K562 (cell line): ENCODE measurements at regions not wholly inside any gene's neighbourhood (a gene's known extent, or its start where the extent isn't known, plus 50 kb on each side); places are given as distances from the start of the nearest gene placed in this dataset.

Experiments used
- ARHGAP35 ChIP-seq: fragments of 450-650 bp; IDR thresholded peaks from 2 replicates; pipeline ENCODE4 v1.6.1; 2018; ENCODE audit not compliant: partially characterized antibody
- ATF2 ChIP-seq: sonication (generic); formaldehyde crosslinking; IDR thresholded peaks from 2 replicates; pipeline ENCODE4 v1.8.1; 2022; ENCODE audit warnings: missing genetic modification reagents
- BCL6 ChIP-seq: fragments of 250-450 bp; sonication (Bioruptor Pico); IDR thresholded peaks from 2 replicates; pipeline ENCODE4 v1.4.0; 2020
- CBFA2T2 ChIP-seq: fragments of 450-650 bp; conservative IDR thresholded peaks from 2 replicates; pipeline ENCODE4 v1.6.1; 2017; ENCODE audit warnings: mild to moderate bottlenecking
- CREBBP ChIP-seq: IDR thresholded peaks from one replicate; pipeline ENCODE4 v1.6.1; 2012; ENCODE audit warnings: low read depth, mild to moderate bottlenecking, control low read depth, inconsistent platforms, low read length
- DACH1 ChIP-seq: fragments of 450-650 bp; IDR thresholded peaks from 2 replicates; pipeline ENCODE4 v1.6.1; 2018; ENCODE audit not compliant: partially characterized antibody
- EGR1 ChIP-seq: fragments of 450-650 bp; conservative IDR thresholded peaks from 2 replicates; pipeline ENCODE4 v1.6.1; 2017; ENCODE audit warnings: mild to moderate bottlenecking
- GTF2E2 ChIP-seq: fragments of 200-800 bp; sonication (Bioruptor generic); IDR thresholded peaks from 2 replicates; pipeline ENCODE4 v1.6.1; 2016; ENCODE audit warnings: missing genetic modification characterization, missing compliant biosample characterization
- HMG20A ChIP-seq: fragments of 450-650 bp; formaldehyde crosslinking; conservative IDR thresholded peaks from 2 replicates; pipeline ENCODE4 v1.4.0; 2020; ENCODE audit warnings: mild to moderate bottlenecking, mixed read lengths
- MYNN ChIP-seq, 2 experiments: sonication (generic); formaldehyde crosslinking in 1 of 2; IDR thresholded peaks; 2 replicates each; pipeline versions ENCODE4 v1.5.0 to v1.6.1; 2016 to 2020; ENCODE audit warnings: antibody characterized with exemption in 1 of 2, missing genetic modification reagents in 1 of 2
- NCOA2 ChIP-seq, 2 experiments: fragments of 450-650 bp; IDR thresholded peaks; 2 replicates each; pipeline ENCODE4 v1.6.1; 2018; ENCODE audit warnings: mild to moderate bottlenecking in 2 of 2, moderate library complexity in 1 of 2; ENCODE audit not compliant: partially characterized antibody in 2 of 2
- NR2C2 ChIP-seq, 2 experiments: fragments of 200-800 bp in 1 of 2; sonication (Bioruptor generic) in 1 of 2; sonication (generic) in 1 of 2; formaldehyde crosslinking in 1 of 2; IDR thresholded peaks; 2 replicates each; pipeline versions ENCODE4 v1.6.1 to v1.8.0; 2016 to 2022; ENCODE audit warnings: mild to moderate bottlenecking in 1 of 2, missing compliant biosample characterization in 1 of 2, missing genetic modification characterization in 1 of 2, missing genetic modification reagents in 1 of 2
- PTBP1 ChIP-seq: fragments of 200-400 bp; formaldehyde crosslinking; IDR thresholded peaks from 2 replicates; pipeline ENCODE4 v1.6.1; 2017; ENCODE audit warnings: low read depth, low read length
- SMAD3 ChIP-seq: fragments of 450-650 bp; formaldehyde crosslinking; conservative IDR thresholded peaks from 2 replicates; pipeline ENCODE4 v1.4.0; 2020; ENCODE audit warnings: mild to moderate bottlenecking
- SMARCC2 ChIP-seq: fragments of 450-650 bp; IDR thresholded peaks from 2 replicates; pipeline ENCODE4 v1.6.1; 2017; ENCODE audit warnings: antibody characterized with exemption, moderate library complexity, mild to moderate bottlenecking, low read depth
- TBL1XR1 ChIP-seq, 2 experiments: IDR thresholded peaks; 2 replicates each; pipeline ENCODE4 v1.6.1; 2012; ENCODE audit warnings: improper control_type of control experiment in 2 of 2, low read length in 2 of 2, mild to moderate bottlenecking in 1 of 2
- TSC22D4 ChIP-seq: fragments of 450-650 bp; IDR thresholded peaks from 2 replicates; pipeline ENCODE4 v1.6.1; 2016; ENCODE audit warnings: missing genetic modification characterization, missing biosample characterization, control low read depth
- ZNF121 ChIP-seq: sonication (generic); formaldehyde crosslinking; conservative IDR thresholded peaks from 2 replicates; pipeline ENCODE4 v1.8.0; 2022; ENCODE audit warnings: missing genetic modification reagents
- ZNF444 ChIP-seq: fragments of 250-450 bp; sonication (Bioruptor Pico); IDR thresholded peaks from 2 replicates; pipeline ENCODE4 v1.4.0; 2020; ENCODE audit warnings: mild to moderate bottlenecking, moderate library complexity
- ZNF778 ChIP-seq: fragments of 450-650 bp; formaldehyde crosslinking; IDR thresholded peaks from 2 replicates; pipeline ENCODE4 v1.4.0; 2020; ENCODE audit warnings: mild to moderate bottlenecking, moderate library complexity
- ZNF780A ChIP-seq: fragments of 250-450 bp; sonication (Bioruptor Pico); IDR thresholded peaks from 2 replicates; pipeline ENCODE4 v1.5.0; 2021; ENCODE audit warnings: mild to moderate bottlenecking
- TF ChIP-seq, protein P1 (sequence below): fragments of 250-450 bp; sonication (Bioruptor Pico); IDR thresholded peaks from 2 replicates; pipeline ENCODE4 v1.8.0; 2021; ENCODE audit warnings: mild to moderate bottlenecking, moderate library complexity
- TF ChIP-seq, protein P2 (sequence below): fragments of 450-650 bp; formaldehyde crosslinking; IDR thresholded peaks from 2 replicates; pipeline ENCODE4 v1.4.0; 2022; ENCODE audit warnings: mild to moderate bottlenecking, moderate library complexity
- TF ChIP-seq, protein P3 (sequence below): sonication (generic); formaldehyde crosslinking; IDR thresholded peaks from 2 replicates; pipeline ENCODE4 v1.9.0; 2022; ENCODE audit warnings: mild to moderate bottlenecking, missing genetic modification reagents
- TF ChIP-seq, protein P4 (sequence below): sonication (generic); formaldehyde crosslinking; IDR thresholded peaks from 2 replicates; pipeline ENCODE4 v1.8.0; 2022; ENCODE audit warnings: mild to moderate bottlenecking, low read depth, missing genetic modification reagents

DNA sequence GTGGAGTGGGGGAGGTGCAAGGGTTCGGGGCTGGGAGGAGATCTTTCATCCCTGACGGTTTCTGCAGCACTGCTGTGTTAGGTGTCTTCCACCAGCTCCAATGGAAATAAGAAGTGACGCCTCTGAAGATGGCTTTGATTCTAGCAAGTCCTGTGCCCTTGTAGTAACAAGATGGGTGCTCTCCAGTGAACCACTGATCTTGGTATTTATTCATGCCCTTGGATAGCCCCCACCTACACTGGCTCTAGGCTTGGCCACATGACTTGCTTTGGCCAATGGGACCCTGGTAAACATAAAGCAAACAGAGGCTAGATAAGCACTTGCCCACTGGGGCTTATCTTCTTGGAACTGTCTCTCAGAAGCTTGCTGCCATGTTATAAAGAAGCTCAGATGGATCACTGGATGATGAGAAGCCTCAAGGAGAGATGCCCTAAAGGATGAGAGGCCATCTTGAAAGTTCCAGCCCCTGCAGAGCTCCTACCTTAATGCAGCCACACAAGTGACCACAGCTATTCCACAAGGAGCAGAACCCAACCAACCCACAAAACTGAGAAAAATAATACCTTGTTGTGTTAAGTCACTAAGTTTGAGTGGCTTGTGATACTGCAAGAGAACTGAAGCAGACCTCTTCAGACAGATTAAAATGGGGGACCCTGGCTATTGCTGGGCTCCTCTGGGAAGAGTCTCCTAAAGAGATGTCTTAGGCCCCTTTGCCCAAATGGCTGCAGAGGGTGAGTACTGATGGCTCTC lies 137.9 kb downstream of the PDCD6IP start (continued):
- TF ChIP-seq, protein P1, sequence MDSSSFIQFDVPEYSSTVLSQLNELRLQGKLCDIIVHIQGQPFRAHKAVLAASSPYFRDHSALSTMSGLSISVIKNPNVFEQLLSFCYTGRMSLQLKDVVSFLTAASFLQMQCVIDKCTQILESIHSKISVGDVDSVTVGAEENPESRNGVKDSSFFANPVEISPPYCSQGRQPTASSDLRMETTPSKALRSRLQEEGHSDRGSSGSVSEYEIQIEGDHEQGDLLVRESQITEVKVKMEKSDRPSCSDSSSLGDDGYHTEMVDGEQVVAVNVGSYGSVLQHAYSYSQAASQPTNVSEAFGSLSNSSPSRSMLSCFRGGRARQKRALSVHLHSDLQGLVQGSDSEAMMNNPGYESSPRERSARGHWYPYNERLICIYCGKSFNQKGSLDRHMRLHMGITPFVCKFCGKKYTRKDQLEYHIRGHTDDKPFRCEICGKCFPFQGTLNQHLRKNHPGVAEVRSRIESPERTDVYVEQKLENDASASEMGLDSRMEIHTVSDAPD (CRISPR knock-in tag), result no peak
- peak; percentile 61 for TF ChIP-seq EGR1
- peak; percentile 54; the same call in 1 of the 2 replicates for TF ChIP-seq MYNN (IDR thresholded peaks at IDR 0.05)
- no peak for TF ChIP-seq MYNN (CRISPR knock-in tag; IDR thresholded peaks at IDR 0.05)
- TF ChIP-seq ARHGAP35, result no peak
- TF ChIP-seq HMG20A, result no peak
- TF ChIP-seq, protein P2, sequence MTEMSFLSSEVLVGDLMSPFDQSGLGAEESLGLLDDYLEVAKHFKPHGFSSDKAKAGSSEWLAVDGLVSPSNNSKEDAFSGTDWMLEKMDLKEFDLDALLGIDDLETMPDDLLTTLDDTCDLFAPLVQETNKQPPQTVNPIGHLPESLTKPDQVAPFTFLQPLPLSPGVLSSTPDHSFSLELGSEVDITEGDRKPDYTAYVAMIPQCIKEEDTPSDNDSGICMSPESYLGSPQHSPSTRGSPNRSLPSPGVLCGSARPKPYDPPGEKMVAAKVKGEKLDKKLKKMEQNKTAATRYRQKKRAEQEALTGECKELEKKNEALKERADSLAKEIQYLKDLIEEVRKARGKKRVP (CRISPR knock-in tag), result no peak
- TF ChIP-seq CREBBP, result no peak
- TF ChIP-seq PTBP1, result no peak
- no peak for TF ChIP-seq ATF2 (CRISPR knock-in tag)
- TF ChIP-seq SMARCC2, result peak; percentile 32; the same call in 1 of the 2 replicates
- no peak for TF ChIP-seq NR2C2 (CRISPR knock-in tag; IDR thresholded peaks at IDR 0.05)
- no peak for TF ChIP-seq NR2C2 (tag; IDR thresholded peaks at IDR 0.05)
- peak in 1 of 2 experiments; percentile 65; a peak in 2 of 4 replicates for TF ChIP-seq TBL1XR1 (IDR thresholded peaks at IDR 0.05; ENCODE audit: low read length in 2 of 2)
- TF ChIP-seq ZNF780A, result no peak
- TF ChIP-seq, protein P3, sequence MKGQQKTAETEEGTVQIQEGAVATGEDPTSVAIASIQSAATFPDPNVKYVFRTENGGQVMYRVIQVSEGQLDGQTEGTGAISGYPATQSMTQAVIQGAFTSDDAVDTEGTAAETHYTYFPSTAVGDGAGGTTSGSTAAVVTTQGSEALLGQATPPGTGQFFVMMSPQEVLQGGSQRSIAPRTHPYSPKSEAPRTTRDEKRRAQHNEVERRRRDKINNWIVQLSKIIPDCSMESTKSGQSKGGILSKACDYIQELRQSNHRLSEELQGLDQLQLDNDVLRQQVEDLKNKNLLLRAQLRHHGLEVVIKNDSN (CRISPR knock-in tag), result peak; percentile 96
- TF ChIP-seq SMAD3 (CRISPR knock-in tag), result no peak
- TF ChIP-seq TSC22D4 (tag), result no peak
- TF ChIP-seq, protein P4, sequence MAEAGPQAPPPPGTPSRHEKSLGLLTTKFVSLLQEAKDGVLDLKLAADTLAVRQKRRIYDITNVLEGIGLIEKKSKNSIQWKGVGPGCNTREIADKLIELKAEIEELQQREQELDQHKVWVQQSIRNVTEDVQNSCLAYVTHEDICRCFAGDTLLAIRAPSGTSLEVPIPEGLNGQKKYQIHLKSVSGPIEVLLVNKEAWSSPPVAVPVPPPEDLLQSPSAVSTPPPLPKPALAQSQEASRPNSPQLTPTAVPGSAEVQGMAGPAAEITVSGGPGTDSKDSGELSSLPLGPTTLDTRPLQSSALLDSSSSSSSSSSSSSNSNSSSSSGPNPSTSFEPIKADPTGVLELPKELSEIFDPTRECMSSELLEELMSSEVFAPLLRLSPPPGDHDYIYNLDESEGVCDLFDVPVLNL (CRISPR knock-in tag), result no peak
- TF ChIP-seq GTF2E2, result no peak
- TF ChIP-seq ZNF444 (CRISPR knock-in tag), result no peak
- no peak for TF ChIP-seq NCOA2 (IDR thresholded peaks at IDR 0.05; ENCODE audit: partially characterized antibody in 2 of 2)
- peak; percentile 88 for TF ChIP-seq CBFA2T2
- no peak for TF ChIP-seq BCL6 (CRISPR knock-in tag)
- TF ChIP-seq DACH1, result no peak
- TF ChIP-seq ZNF778 (CRISPR knock-in tag), result no peak
- no peak for TF ChIP-seq ZNF121
